ENCODE measurements at regions not wholly inside any gene's neighbourhood (a gene's known extent, or its start where the extent isn't known, plus 50 kb on each side); places are given as distances from the start of the nearest gene placed in this dataset.
"Not testable (repeated sequence)": the region's sequence is repeated elsewhere in the genome, so short reads cannot be mapped to it uniquely, and the experiment has no call there.

GRCh38 chr2:131824986-131825385 lies 297.3 kb downstream of the CCDC74A start:
- not testable (repeated sequence) for DNase-seq (ENCODE audit: low read depth in 3 of 3, low spot score in 1 of 3)

GRCh38 chr2:131827481-131828163 lies 299.9 kb downstream of the CCDC74A start:
- no peak for DNase-seq (ENCODE audit: low read depth in 3 of 3, low spot score in 1 of 3)

GRCh38 chr2:131828164-131828561 lies 300.5 kb downstream of the CCDC74A start:
- no peak for DNase-seq (ENCODE audit: low read depth in 3 of 3, low spot score in 1 of 3)

GRCh38 chr2:131828633-131829455 lies 301.2 kb downstream of the CCDC74A start:
- not testable (repeated sequence) for DNase-seq (ENCODE audit: low read depth in 3 of 3, low spot score in 1 of 3)

- DNase-seq (ENCODE audit: low read depth in 3 of 3, low spot score in 1 of 3), result not testable (repeated sequence)
Observed at GRCh38 chr2:131829456-131830241, 302.0 kb downstream of the CCDC74A start.

- DNase-seq (ENCODE audit: low read depth in 3 of 3, low spot score in 1 of 3), result not testable (repeated sequence)
Observed at GRCh38 chr2:131830242-131830945, 302.7 kb downstream of the CCDC74A start.

- not testable (repeated sequence) for DNase-seq (ENCODE audit: low read depth in 3 of 3, low spot score in 1 of 3)
Observed at GRCh38 chr2:131830946-131831310, 303.2 kb downstream of the CCDC74A start.

GRCh38 chr2:131831450-131832208 lies 303.9 kb downstream of the CCDC74A start:
- not testable (repeated sequence) for DNase-seq (ENCODE audit: low read depth in 3 of 3, low spot score in 1 of 3)

GRCh38 chr2:131832209-131832780 lies 304.6 kb downstream of the CCDC74A start:
- DNase-seq (ENCODE audit: low read depth in 3 of 3, low spot score in 1 of 3), result not testable (repeated sequence)

GRCh38 chr2:131832917-131833316 lies 305.2 kb downstream of the CCDC74A start:
- DNase-seq (ENCODE audit: low read depth in 3 of 3, low spot score in 1 of 3), result not testable (repeated sequence)

GRCh38 chr2:131833367-131834202 lies 305.9 kb downstream of the CCDC74A start:
- DNase-seq (ENCODE audit: low read depth in 3 of 3, low spot score in 1 of 3), result not testable (repeated sequence)

GRCh38 chr2:131834203-131835020 lies 306.7 kb downstream of the CCDC74A start:
- DNase-seq (ENCODE audit: low read depth in 3 of 3, low spot score in 1 of 3), result not testable (repeated sequence)

- DNase-seq (ENCODE audit: low read depth in 3 of 3, low spot score in 1 of 3), result not testable (repeated sequence)
Observed at GRCh38 chr2:131835022-131835421, 307.3 kb downstream of the CCDC74A start.

GRCh38 chr2:131835621-131836091 lies 308.0 kb downstream of the CCDC74A start:
- DNase-seq (ENCODE audit: low read depth in 3 of 3, low spot score in 1 of 3), result no peak

- not testable (repeated sequence) for DNase-seq (ENCODE audit: low read depth in 3 of 3, low spot score in 1 of 3)
Observed at GRCh38 chr2:131836116-131836515, 308.4 kb downstream of the CCDC74A start.

GRCh38 chr2:131844044-131844443 lies 316.4 kb downstream of the CCDC74A start:
- not testable (repeated sequence) for DNase-seq (ENCODE audit: low read depth in 3 of 3, low spot score in 1 of 3)

- not testable (repeated sequence) for DNase-seq (ENCODE audit: low read depth in 3 of 3, low spot score in 1 of 3)
Observed at GRCh38 chr2:131856202-131856601, 305.6 kb downstream of the ANKRD30BL start.

GRCh38 chr2:131858197-131858596 lies 303.6 kb downstream of the ANKRD30BL start:
- DNase-seq (ENCODE audit: low read depth in 3 of 3, low spot score in 1 of 3), result not testable (repeated sequence)
